Stimulated activated CD8-positive, alpha-beta memory T cell treated with anti-CD3 and anti-CD28 coated beads, Interleukin-7, amount 100 ng/mL, for 4 hours (primary cell): ENCODE measurements at regions not wholly inside any gene's neighbourhood (a gene's known extent, or its start where the extent isn't known, plus 50 kb on each side); places are given as distances from the start of the nearest gene placed in this dataset.
"Not testable (repeated sequence)": the region's sequence is repeated elsewhere in the genome, so short reads cannot be mapped to it uniquely, and the experiment has no call there.

Source experiments
- DNase-seq, 2 donors: peaks; one replicate each; pipeline ENCODE4 v3.0.0-alpha.2; 2020; ENCODE audit warnings: low read depth in 2 of 2

DNA sequence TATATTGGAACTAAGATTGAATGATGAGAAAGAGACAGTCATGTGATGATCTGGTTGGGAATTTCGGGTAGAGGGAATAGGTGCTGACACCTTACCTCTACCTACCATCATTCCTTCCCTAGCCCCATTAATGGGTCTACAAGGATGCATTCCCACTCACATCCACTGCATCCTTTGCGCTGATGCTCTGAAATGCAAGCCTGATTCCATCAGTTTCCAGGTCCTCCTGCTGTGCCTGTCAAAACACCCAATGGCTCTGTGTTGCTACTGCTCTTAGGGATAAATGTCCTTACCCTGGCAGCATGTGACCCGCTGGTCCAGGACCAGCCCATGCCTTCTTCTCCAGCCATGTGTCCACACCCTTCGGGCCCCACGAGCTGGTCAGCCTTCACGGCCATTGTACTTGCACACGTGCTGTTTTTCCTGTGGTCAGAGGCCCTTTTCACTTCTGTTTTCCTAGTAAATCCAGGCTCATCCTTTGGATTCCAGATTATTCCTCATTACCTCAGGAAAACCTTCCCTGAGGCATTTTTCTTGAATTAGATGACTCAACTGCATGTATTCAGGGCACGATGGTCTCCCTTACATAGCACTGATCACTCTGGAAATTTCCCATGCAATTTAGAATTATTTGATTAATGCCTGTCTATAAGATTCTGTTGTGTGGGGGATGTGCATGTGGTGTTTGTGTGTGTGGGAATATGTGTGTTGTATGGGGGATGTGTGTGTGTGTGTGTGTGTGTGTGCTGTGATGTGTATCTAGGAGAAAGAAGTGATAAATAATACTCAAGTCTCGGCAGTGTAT, 185.0 kb downstream of the DIRAS2 start:
- no peak for DNase-seq

DNA sequence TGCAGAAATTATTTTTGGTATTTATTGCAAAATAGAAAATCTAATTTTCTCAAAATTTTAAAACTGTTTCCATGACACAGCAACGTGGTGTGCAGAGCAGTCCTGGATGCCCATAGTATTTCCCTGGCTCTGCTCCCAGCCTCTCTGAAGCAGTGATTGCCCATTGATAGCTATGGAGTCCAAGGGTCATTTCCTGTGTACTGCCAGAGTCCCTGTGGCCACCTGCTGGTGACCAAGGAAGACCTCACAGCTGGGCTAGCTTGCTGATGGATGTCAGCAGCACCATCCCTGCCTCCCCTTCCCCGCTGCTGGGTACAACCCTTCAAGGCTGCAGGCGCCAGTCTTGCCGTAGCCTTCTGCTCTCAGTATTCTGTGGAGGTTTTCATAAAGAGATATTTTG, 184.1 kb downstream of the DIRAS2 start:
- DNase-seq, result no peak

DNA sequence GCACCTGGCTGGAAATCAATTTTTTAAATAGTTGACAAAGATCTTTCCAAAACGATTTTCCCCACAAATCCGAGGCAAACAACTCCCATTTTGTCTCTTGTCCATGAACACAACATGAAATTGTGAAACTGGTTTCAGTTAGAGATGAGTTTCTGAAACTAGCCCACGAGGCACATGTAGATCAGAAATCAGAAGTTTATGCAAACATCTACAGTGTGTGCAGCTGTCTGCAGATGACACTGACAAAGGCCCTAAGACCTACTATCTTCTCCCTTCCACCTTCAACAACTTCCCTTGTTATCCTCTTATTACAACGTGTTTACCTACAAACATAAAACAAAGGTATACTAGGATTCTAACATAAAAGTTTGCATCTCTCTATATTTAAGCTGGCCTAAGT, 183.3 kb downstream of the DIRAS2 start:
- DNase-seq, result no peak

GRCh38 chr9:90460220-90460619, 182.4 kb downstream of the DIRAS2 start:
- DNase-seq, result no peak

DNA sequence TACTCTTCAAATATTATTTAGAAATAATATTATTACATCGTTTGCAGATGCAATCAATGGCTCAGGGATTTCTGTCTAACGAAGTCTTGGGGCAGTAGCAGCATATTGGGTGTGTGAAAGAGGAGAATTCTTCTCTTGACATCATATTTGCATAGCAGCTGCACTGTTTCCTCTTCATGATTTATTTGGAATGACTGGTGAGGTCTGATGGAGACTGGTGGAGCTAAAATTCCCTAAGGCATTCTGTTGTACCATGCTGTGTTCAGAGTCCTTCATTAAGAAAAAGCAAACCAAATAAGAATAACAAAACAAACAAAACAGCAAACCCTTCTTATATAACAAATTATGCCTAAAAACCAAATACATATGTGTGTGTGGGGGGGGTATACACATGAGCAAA, 177.6 kb downstream of the DIRAS2 start:
- no peak for DNase-seq

- DNase-seq, result no peak
Measured at GRCh38 chr9:90466441-90466840, 176.2 kb downstream of the DIRAS2 start.

- no peak for DNase-seq
Measured at GRCh38 chr9:90469435-90469834, 173.2 kb downstream of the DIRAS2 start.

- no peak for DNase-seq
Measured at GRCh38 chr9:90469865-90470387, 172.7 kb downstream of the DIRAS2 start.

DNA sequence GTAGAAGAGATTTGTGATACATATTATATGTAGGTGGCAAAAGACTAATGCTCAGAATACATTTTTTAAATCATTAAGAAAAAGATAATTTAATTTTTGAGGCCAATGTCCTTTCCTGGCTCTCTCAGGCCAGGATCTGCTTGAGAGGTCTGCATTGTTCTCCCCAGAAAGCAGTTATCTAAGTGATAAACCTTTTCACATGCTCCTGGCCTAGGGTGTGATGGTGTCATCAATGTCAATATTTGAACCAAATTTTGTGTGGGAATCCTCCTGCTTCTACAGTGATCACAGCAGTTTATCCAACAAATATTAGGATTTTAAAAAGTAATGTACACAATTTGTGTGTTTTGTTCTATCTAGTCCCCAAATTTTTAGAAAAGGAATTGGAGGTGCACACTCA, 166.6 kb downstream of the DIRAS2 start:
- DNase-seq, result no peak

DNA sequence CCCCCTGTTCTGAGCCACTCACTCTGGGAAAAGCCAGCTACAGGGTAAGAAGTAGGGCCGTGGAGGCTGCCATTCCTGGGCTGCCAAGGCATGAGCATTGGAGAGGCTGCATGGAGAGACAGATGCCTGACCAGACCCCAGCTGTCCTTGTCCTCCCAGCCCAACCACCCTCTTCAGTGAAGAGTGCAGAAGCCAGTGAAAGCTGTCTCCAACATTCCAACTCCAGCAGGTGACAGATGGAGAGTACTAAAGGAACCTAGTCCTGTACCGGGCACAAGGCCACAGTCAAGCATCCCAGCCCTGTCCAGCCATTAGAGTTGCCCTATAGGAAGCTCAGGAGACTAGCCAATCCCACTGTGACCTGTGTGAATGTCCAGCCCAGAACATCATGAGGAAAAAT, 165.1 kb downstream of the DIRAS2 start:
- DNase-seq, result no peak

DNA sequence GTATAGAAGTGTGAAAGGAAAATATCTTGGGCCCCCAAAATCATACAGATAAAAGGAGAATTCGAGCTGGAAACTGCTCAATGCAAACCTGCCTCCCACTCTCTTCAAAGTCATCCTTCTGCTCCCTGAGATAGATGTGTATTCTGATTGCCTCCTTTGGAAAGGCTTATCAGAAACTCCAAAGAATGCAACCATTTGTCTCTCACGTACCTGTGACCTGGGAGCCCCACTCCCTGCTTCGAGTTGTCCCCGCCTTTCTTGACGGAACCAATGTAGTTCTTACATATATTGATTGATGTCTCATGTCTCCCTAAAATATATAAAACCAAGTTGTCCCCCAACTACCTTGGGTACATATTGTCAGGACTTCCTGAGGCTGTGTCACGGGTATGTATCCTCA, 163.8 kb downstream of the DIRAS2 start:
- no peak for DNase-seq

DNA sequence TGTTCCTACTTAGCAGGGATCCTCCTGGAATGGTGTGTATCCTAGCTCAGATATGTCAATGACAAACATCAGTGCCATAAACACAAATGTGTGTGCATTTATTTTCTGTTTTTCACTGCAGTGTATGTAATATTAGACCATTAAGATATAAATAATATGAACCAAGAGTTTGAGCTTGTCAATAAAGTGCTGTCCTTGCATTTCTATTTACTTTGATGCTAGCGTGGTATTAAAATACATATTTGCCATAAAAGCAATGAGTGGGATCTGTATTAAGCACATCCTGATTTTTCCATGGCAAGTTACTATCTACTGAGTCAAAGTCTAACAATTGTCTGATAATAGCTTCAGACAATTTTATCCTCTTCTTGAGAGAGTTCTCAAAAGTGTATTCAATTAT, 157.6 kb downstream of the DIRAS2 start:
- no peak for DNase-seq

- no peak for DNase-seq
Measured at GRCh38 chr9:90489066-90489465, 153.6 kb downstream of the DIRAS2 start.

DNA sequence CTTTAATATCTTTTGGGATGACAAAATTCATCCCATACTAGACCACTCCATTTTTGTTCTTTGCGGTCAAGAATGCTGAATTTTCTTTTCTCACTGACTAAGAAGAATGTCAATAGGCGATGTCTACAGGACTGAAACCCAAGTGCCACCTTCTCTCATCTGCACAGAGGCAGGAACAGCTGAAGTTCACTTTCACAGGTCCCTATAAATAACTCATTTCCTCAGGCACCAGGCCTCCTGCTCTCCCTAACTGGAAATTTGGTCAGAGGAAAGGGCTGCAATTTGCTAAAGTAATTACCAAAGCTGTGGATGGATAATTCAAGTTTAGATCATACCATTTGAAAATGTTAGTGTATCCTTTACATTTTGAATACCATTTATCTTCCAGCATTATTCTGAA, 142.9 kb downstream of the DIRAS2 start:
- no peak for DNase-seq

- DNase-seq, result no peak
Measured at GRCh38 chr9:90502134-90502533, 140.5 kb downstream of the DIRAS2 start.

DNA sequence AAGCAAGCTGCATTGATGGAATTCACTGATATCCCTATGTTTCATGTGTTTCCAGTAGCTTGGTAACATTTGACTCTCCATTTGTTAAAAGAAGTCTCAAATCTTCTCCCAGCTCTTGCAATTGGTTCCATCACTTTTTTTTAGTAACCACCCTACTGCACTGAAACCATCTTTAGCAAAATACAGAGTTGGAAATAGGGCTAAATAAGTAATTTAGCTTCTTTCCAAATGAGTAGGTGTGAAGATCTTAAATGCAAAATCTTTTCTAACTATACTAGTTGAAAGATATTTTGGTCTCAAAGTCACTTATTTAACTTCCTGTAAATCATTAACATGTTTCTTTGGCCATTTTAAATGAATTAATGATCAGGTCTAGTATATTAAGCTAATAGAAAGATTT, 138.1 kb downstream of the DIRAS2 start:
- no peak for DNase-seq

DNA sequence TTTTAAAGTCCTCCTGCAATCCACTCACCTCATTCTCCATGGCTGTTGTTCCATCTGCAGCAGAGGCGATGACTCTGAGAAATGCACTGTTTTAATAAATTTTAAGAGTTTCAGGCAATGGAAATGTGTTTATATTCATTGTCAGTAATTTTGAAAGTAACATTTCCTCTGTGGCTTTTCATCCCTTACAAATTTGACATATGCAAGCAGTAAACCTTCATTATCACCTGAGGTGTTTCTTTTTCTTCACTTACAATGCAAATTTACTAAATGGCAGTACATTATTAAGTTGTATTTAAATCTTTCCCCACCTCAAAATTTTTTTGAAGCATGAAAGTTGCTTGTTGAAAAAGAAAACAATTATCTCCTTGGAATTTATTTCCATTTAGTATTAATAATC, 136.9 kb downstream of the DIRAS2 start:
- DNase-seq, result no peak

- not testable (repeated sequence) for DNase-seq
Measured at GRCh38 chr9:90506402-90506801, 136.2 kb downstream of the DIRAS2 start.

DNA sequence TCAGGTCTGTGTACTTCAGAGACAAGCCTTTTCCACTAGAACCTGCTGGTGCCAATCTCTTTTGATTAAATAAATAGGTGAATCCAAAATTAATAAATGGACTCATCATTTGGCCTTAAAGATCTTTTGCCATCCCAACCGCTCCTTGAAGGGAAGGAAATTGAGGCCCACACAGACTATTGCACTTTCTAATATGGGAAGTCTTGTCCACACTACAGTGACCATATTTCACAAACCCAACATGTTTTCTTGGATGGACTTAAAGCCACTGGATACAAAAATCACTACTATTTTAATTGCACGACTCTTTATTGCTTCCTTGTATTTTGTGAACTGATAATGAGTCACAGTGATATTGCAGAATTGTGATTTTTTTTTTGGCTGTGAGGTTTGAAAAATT, 135.0 kb downstream of the DIRAS2 start:
- no peak for DNase-seq

DNA sequence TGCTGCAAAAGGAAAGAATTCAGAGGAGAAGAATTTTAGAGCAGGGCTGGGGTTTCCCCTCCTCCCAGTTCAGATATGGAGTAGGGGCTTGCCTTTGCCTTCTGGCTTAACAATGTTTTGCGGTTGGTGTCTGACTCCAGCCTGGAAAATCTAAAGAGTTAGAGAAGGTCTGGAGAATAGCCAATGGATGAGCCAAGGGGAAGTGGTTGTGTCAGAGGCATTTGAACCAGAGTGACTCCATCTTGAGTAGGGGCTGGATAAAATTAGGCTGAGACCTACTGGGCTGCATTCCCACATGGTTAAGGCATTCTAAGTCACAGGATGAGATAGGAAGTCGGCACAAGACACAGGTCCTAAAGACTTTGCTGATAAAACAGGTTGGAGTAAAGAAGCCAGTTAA, 133.7 kb downstream of the DIRAS2 start:
- DNase-seq, result no peak

GRCh38 chr9:90511711-90512110, 130.9 kb downstream of the DIRAS2 start:
- no peak for DNase-seq

DNA sequence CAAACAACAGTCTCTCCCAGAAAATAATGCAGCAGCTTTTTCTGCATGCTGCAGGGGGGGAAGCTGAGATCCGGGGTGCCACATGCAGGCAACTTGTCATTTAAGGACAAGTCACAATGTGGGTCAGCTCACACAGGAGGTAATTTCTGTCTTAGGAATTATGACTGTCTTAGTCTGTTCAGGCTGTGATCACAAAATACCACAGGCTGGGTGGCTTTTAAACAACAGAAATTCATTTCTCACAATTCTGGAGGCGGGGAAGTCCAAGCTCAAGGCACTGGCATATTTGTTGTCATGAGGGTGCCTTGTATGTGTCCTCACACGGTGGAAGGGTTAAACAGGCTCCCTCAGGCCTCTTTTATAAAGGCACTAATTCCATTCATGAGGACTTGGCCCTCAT, 127.7 kb downstream of the DIRAS2 start:
- no peak for DNase-seq

- DNase-seq, result no peak
Measured at GRCh38 chr9:90515510-90515909, 127.1 kb downstream of the DIRAS2 start.

GRCh38 chr9:90517103-90517502, 125.5 kb downstream of the DIRAS2 start:
- no peak for DNase-seq
